ENCODE measurements at regions not wholly inside any gene's neighbourhood (a gene's known extent, or its start where the extent isn't known, plus 50 kb on each side); places are given as distances from the start of the nearest gene placed in this dataset.

DNA sequence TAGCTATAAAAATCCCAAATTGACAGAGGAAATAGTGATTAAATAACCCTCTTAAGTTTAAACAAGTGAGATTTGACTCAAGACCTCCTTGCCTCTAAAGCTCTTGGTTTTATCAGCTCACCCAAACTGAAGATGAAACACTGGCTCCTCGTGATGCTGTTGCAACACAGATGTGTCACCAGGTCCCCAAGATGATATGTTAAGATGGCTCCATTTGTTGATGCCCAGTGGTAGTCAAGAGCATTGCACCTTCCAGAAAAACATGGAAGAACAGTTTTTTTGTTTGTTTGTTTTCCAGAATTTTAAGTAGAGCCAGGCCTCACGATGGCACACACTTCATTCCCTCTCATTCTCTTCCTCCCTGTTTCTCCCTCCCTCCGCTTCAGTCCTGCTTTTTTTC, 399.8 kb downstream of the TXNL1 start:
- Histone ChIP-seq H2AFZ (ENCODE audit: control insufficient read depth, low read depth, low read length) (no peak overlapping the region), H3K27ac (ENCODE audit: control insufficient read depth, insufficient read depth) (no peak overlapping the region), H3K27me3 (replicated peaks in 1 of 2; ENCODE audit: control insufficient read depth in 2 of 2, insufficient read depth in 2 of 2, low read length in 1 of 2) (no peaks in the 10 kb centered on the region), H3K9me3 (replicated peaks; ENCODE audit: control insufficient read depth, insufficient read depth, low read length) (no peaks in the 10 kb centered on the region), H3K4me1 (ENCODE audit: control insufficient read depth, insufficient read depth, low read length) (peaks cover 11% of the 10 kb centered on the region; the same call in 1 of the 2 replicates), H3K79me2 (ENCODE audit: control insufficient read depth, insufficient read depth, low read length) (no peaks in the 10 kb centered on the region), H3K4me3 (no peak overlapping the region), H3K36me3 (ENCODE audit: control insufficient read depth in 2 of 2, insufficient read depth in 2 of 2, low read length in 1 of 2) (no peaks in the 10 kb centered on the region), H4K20me1 (ENCODE audit: control insufficient read depth, insufficient read depth) (no peaks in the 10 kb centered on the region), H3K4me2 (ENCODE audit: control insufficient read depth, insufficient read depth) (no peak overlapping the region), H3K9ac (ENCODE audit: control insufficient read depth, insufficient read depth, low read length) (no peak overlapping the region)
- DNase-seq (ENCODE audit: low read depth, low spot score), result no peak
- ChIA-PET SMC1A (ENCODE audit: uncharacterized antibody, unreplicated experiment) (interaction anchor here (1.3 to 1.4 kb wide), 3 partner anchors 9 to 74 kb away, joined by 5 to 7 read pairs (median 5); no protein-coding TSS in a partner anchor), POLR2A (interaction anchor here (1.1 kb wide), 1 partner anchor 11 kb away, joined by 3 read pairs; no protein-coding TSS in a partner anchor), CTCF (no interaction called here), RAD21 (ENCODE audit: unreplicated experiment) (interaction anchor here (1.6 kb wide), 1 partner anchor 9 kb away, joined by 4 read pairs; no protein-coding TSS in a partner anchor)
- WGBS (ENCODE audit: insufficient coverage, insufficient replicate concordance, low lambda C conversion rate, missing lambda C conversion rate), result 42% methylated on average over 3 of the region's 3 CpGs
- no peak for TF ChIP-seq CBFB (IDR thresholded peaks at IDR 0.05; ENCODE audit: low read depth)
- no peak for TF ChIP-seq RFX5 (IDR thresholded peaks at IDR 0.05; ENCODE audit: low read depth, low read length)
- no peak for TF ChIP-seq NFYA (IDR thresholded peaks at IDR 0.05; ENCODE audit: borderline replicate concordance, low read depth, low read length)
- no TSS peak for BruUV-seq (replicated peaks)
- no peak for ATAC-seq
- in situ Hi-C loops (cut with MboI), result no loop called here
- intact Hi-C loops (cut with micrococcal nuclease; ENCODE audit: unreplicated experiment), result no loop called here
- FAIRE-seq, result no peak

DNA sequence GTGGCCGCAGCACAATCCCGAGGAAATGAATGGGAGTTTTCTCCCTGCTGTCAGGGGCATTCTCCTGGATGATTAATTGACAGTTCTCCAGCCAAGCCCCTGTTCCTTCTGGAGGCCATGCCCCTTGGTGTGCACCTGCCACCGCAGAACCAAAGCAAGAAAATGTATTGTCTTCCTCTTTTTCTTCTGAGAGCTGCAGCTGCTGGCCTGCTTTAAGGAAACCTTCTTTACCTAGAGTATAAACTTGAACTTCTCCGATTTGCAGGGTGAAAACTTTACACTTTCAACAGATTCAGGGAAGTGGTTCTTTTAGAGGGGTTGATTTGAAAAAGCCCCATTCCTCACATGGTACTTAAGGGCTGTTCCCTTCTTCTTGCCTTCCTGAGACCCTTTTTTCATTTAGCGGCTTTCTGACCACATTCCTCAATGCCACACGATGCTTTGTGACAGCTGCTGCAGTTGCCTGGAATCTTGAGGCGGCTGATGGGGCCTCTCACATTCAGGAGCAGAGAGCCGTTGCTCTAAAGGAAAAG, 402.8 kb downstream of the TXNL1 start:
- DNase-seq (ENCODE audit: low read depth, low spot score), result no peak
- Histone ChIP-seq H4K20me1 (ENCODE audit: control insufficient read depth, insufficient read depth) (no peaks in the 10 kb centered on the region), H3K4me1 (ENCODE audit: control insufficient read depth, insufficient read depth, low read length) (peaks cover 11% of the 10 kb centered on the region; the same call in 1 of the 2 replicates), H2AFZ (ENCODE audit: control insufficient read depth, low read depth, low read length) (peak overlapping the region; percentile 59), H3K27ac (ENCODE audit: control insufficient read depth, insufficient read depth) (no peak overlapping the region), H3K9ac (ENCODE audit: control insufficient read depth, insufficient read depth, low read length) (no peak overlapping the region), H3K4me3 (no peak overlapping the region), H3K4me2 (ENCODE audit: control insufficient read depth, insufficient read depth) (peak overlapping the region; percentile 30), H3K36me3 (ENCODE audit: control insufficient read depth in 2 of 2, insufficient read depth in 2 of 2, low read length in 1 of 2) (no peaks in the 10 kb centered on the region), H3K9me3 (replicated peaks; ENCODE audit: control insufficient read depth, insufficient read depth, low read length) (no peaks in the 10 kb centered on the region), H3K79me2 (ENCODE audit: control insufficient read depth, insufficient read depth, low read length) (no peaks in the 10 kb centered on the region), H3K27me3 (replicated peaks in 1 of 2; ENCODE audit: control insufficient read depth in 2 of 2, insufficient read depth in 2 of 2, low read length in 1 of 2) (no peaks in the 10 kb centered on the region)
- no TSS peak for BruUV-seq (replicated peaks)
- ChIA-PET POLR2A (no interaction called here), SMC1A (ENCODE audit: uncharacterized antibody, unreplicated experiment) (no interaction called here), CTCF (no interaction called here), RAD21 (ENCODE audit: unreplicated experiment) (no interaction called here)
- no peak for FAIRE-seq
- intact Hi-C loops (cut with micrococcal nuclease; ENCODE audit: unreplicated experiment), result no loop called here
- in situ Hi-C loops (cut with MboI), result no loop called here
- ATAC-seq, result peak; percentile 39; the same call in 2 of the 3 replicates
- TF ChIP-seq CHD1 (IDR thresholded peaks at IDR 0.05; ENCODE audit: low read depth, low read length) (no peak), EGR1 (IDR thresholded peaks at IDR 0.05; ENCODE audit: borderline replicate concordance in 1 of 2, low read depth in 2 of 2, low read length in 2 of 2) (no peak), NR2F1 (conservative IDR thresholded peaks at IDR 0.05) (peak; percentile 23; the same call in 1 of the 2 replicates), BHLHE40 (IDR thresholded peaks at IDR 0.05; ENCODE audit: borderline replicate concordance in 1 of 2, low read depth in 2 of 2, low read length in 1 of 2) (peak in 1 of 2 experiments; percentile 24; a peak in 1 of 4 replicates), GATAD2B (conservative IDR thresholded peaks at IDR 0.05; ENCODE audit: low read depth) (no peak), IKZF1 (conservative IDR thresholded peaks at IDR 0.05) (0 out of 2 replicates have a peak, but pooled peaks have one; percentile 46), POLR2AphosphoS2 (IDR thresholded peaks at IDR 0.05; ENCODE audit: low read depth, low read length) (no peak), GABPA (IDR thresholded peaks at IDR 0.05; ENCODE audit: low read depth) (no peak), SPI1 (IDR thresholded peaks at IDR 0.05; ENCODE audit: borderline replicate concordance, insufficient read depth, low read depth, low read length) (peak; percentile 77), RUNX3 (IDR thresholded peaks at IDR 0.05; ENCODE audit: low read length) (0 out of 2 replicates have a peak, but pooled peaks have one; percentile 6)
- WGBS (ENCODE audit: insufficient coverage, insufficient replicate concordance, low lambda C conversion rate, missing lambda C conversion rate), result 9% methylated on average over 8 of the region's 8 CpGs
